GM12892 (cell line): ENCODE measurements at regions not wholly inside any gene's neighbourhood (a gene's known extent, or its start where the extent isn't known, plus 50 kb on each side); places are given as distances from the start of the nearest gene placed in this dataset.

ENCODE experiments used
- DNase-seq: peaks from one replicate; pipeline ENCODE4 v3.0.0; 2011; ENCODE audit not compliant: insufficient read length
- FAIRE-seq: peaks from 2 replicates; lab custom pipeline; 2011; peaks lifted over from hg19 to GRCh38; lab: Jason Lieb, UNC
- POLR2A ChIP-seq: IDR thresholded peaks from 2 replicates; pipeline ENCODE4 v1.6.1; 2011; ENCODE audit warnings: low read depth, low read length, control low read depth
- POLR2AphosphoS5 ChIP-seq: IDR thresholded peaks from 2 replicates; pipeline ENCODE4 v1.6.1; 2011; ENCODE audit warnings: low read depth, low read length, control low read depth
- TAF1 ChIP-seq: IDR thresholded peaks from 2 replicates; pipeline ENCODE4 v1.6.1; 2011; ENCODE audit warnings: low read depth, mild to moderate bottlenecking, control low read depth, low read length, borderline replicate concordance

GRCh38 chr3:117509858-117510257, 800.3 kb downstream of the TUSC7 start:
- DNase-seq: no peak
- FAIRE-seq: no peak
- TF ChIP-seq POLR2AphosphoS5 (no peak), POLR2A (no peak), TAF1 (no peak)

GRCh38 chr3:117510396-117510795, 800.8 kb downstream of the TUSC7 start:
- FAIRE-seq (no peak), DNase-seq (no peak)
- TF ChIP-seq POLR2A (no peak), POLR2AphosphoS5 (no peak), TAF1 (no peak)

- DNase-seq (no peak), FAIRE-seq (no peak)
- TF ChIP-seq POLR2AphosphoS5 (no peak), TAF1 (no peak), POLR2A (no peak)
These were observed 803.4 kb downstream of the TUSC7 start for GRCh38 chr3:117512975-117513374.

- DNase-seq: no peak
- no peak for FAIRE-seq
- no peak for TF ChIP-seq TAF1
- TF ChIP-seq POLR2A: no peak
- no peak for TF ChIP-seq POLR2AphosphoS5
These were observed 805.7 kb downstream of the TUSC7 start for GRCh38 chr3:117515309-117515708.

- no peak for DNase-seq
- FAIRE-seq: no peak
- TF ChIP-seq POLR2A (no peak), POLR2AphosphoS5 (no peak), TAF1 (no peak)
These were observed 808.8 kb downstream of the TUSC7 start for GRCh38 chr3:117518364-117518763.

GRCh38 chr3:117519776-117520175, 810.2 kb downstream of the TUSC7 start:
- DNase-seq (no peak), FAIRE-seq (no peak)
- TF ChIP-seq TAF1 (no peak), POLR2AphosphoS5 (no peak), POLR2A (no peak)

GRCh38 chr3:117520582-117520981, 811.0 kb downstream of the TUSC7 start:
- FAIRE-seq (no peak), DNase-seq (no peak)
- TF ChIP-seq TAF1 (no peak), POLR2AphosphoS5 (no peak), POLR2A (no peak)

GRCh38 chr3:117523418-117523817, 813.8 kb downstream of the TUSC7 start:
- no peak for TF ChIP-seq POLR2A
- no peak for TF ChIP-seq TAF1
- no peak for TF ChIP-seq POLR2AphosphoS5
- DNase-seq: no peak
- FAIRE-seq: no peak

GRCh38 chr3:117524890-117525289, 815.3 kb downstream of the TUSC7 start:
- TF ChIP-seq POLR2A (no peak), TAF1 (no peak)
- FAIRE-seq (no peak), DNase-seq (no peak)

- TF ChIP-seq POLR2AphosphoS5 (no peak), TAF1 (no peak), POLR2A (no peak)
- FAIRE-seq (no peak), DNase-seq (no peak)
These were observed 817.0 kb downstream of the TUSC7 start for GRCh38 chr3:117526470-117527079.

GRCh38 chr3:117527346-117527745, 817.8 kb downstream of the TUSC7 start:
- FAIRE-seq (no peak), DNase-seq (no peak)
- TF ChIP-seq POLR2A (no peak), TAF1 (no peak), POLR2AphosphoS5 (no peak)

- FAIRE-seq: no peak
- no peak for DNase-seq
- TF ChIP-seq POLR2A (no peak), POLR2AphosphoS5 (no peak), TAF1 (no peak)
These were observed 819.1 kb downstream of the TUSC7 start for GRCh38 chr3:117528688-117529087.

- TF ChIP-seq POLR2A: no peak
- no peak for TF ChIP-seq POLR2AphosphoS5
- no peak for TF ChIP-seq TAF1
- FAIRE-seq: no peak
- no peak for DNase-seq
These were observed 821.6 kb downstream of the TUSC7 start for GRCh38 chr3:117531078-117531767.
